Right lobe of liver (tissue), 6 donors: ENCODE measurements at regions not wholly inside any gene's neighbourhood (a gene's known extent, or its start where the extent isn't known, plus 50 kb on each side); places are given as distances from the start of the nearest gene placed in this dataset.
"Not testable (repeated sequence)": the region's sequence is repeated elsewhere in the genome, so short reads cannot be mapped to it uniquely, and the experiment has no call there.

ENCODE experiments used
- ATAC-seq, 4 donors: fragments of 200-7000 bp; cut with Tn5 transposase; one replicate each; pipeline ENCODE4 v1.9.1; 2020; ENCODE audit warnings: mild to moderate bottlenecking in 4 of 4, moderate library complexity in 4 of 4
- DNase-seq, 3 donors: peaks; one replicate each; pipeline ENCODE4 v3.0.0-alpha.2; 2020
- H3K27ac ChIP-seq, 3 donors: fragments of 200-600 bp; one replicate each; pipeline ENCODE4 v1.8.0; 2022
- H3K27me3 ChIP-seq, 2 donors: fragments of 200-600 bp; one replicate each; pipeline ENCODE4 v1.8.0; 2022
- H3K36me3 ChIP-seq, 4 donors: fragments of 200-600 bp; sonication (generic) in 1 of 4; one replicate each; pipeline versions ENCODE4 v1.5.1 to v1.8.0; 2017 to 2022; ENCODE audit warnings: control low read depth in 1 of 4
- H3K4me1 ChIP-seq, 4 donors: fragments of 200-600 bp; sonication (generic) in 1 of 4; one replicate each; pipeline versions ENCODE4 v1.5.1 to v1.8.0; 2017 to 2022; ENCODE audit warnings: control low read depth in 1 of 4
- H3K4me3 ChIP-seq, 3 donors: fragments of 200-600 bp; one replicate each; pipeline ENCODE4 v1.8.0; 2022
- H3K9me3 ChIP-seq, 4 donors: fragments of 200-600 bp; sonication (generic) in 1 of 4; one replicate each; pipeline versions ENCODE4 v1.5.1 to v1.8.0; 2017 to 2022; ENCODE audit warnings: control low read depth in 1 of 4
- CTCF ChIP-seq, 4 donors: fragments of 200-600 bp in 3 of 4; fragments of 450-650 bp in 1 of 4; IDR thresholded peaks; one replicate each; pipeline versions ENCODE4 v1.5.1 to v1.8.0; 2016 to 2022; ENCODE audit warnings: antibody characterized with exemption in 4 of 4, mild to moderate bottlenecking in 2 of 4
- POLR2A ChIP-seq: fragments of 450-650 bp; IDR thresholded peaks from one replicate; pipeline ENCODE4 v1.6.1; 2017; ENCODE audit warnings: antibody characterized with exemption, mild to moderate bottlenecking
- WGBS: methylation state at CpG from one replicate; pipeline ENCODE4 v1.1.6; 2018; ENCODE audit warnings: low coverage, low lambda C conversion rate; ENCODE audit not compliant: insufficient coverage; ENCODE audit errors: missing lambda C conversion rate; 5-methylcytosine and 5-hydroxymethylcytosine counted together
- intact Hi-C, 2 donors: fragments of 100-400 bp; cut with DNase I; formaldehyde crosslinking; loops; one replicate each; pipeline versions ENCODE4 v1.11.2 to v1.14.1; 2022
- donor health status: DM: no; HTN: yes; CAD: no.
- donor health status: DM: no; HTN: no; CAD: no.
- donor health status: DM: no; HTN: no; CAD: no.
- donor health status: DM: no; HTN: yes; CAD: no.
- donor health status: DM: no; HTN: yes; CAD: no.

GRCh38 chr3:110327870-110328269 lies 743.7 kb upstream of the NECTIN3 start:
- Histone ChIP-seq H3K9me3 (no peaks in the 10 kb centered on the region), H3K27ac (no peak overlapping the region), H3K4me3 (no peak overlapping the region), H3K36me3 (no peaks in the 10 kb centered on the region), H3K27me3 (no peaks in the 10 kb centered on the region), H3K4me1 (no peaks in the 10 kb centered on the region)
- 80% methylated on average over 2 of the region's 2 CpGs for WGBS
- ATAC-seq, result no peak
- TF ChIP-seq CTCF (IDR thresholded peaks at IDR 0.05) (no peak), POLR2A (no peak)
- intact Hi-C loops, result no loop called here
- DNase-seq, result no peak

- DNase-seq, H3K9me3 ChIP-seq, intact Hi-C loops, H3K27me3 ChIP-seq, H3K27ac ChIP-seq, H3K36me3 ChIP-seq, ATAC-seq, H3K4me1 ChIP-seq, H3K4me3 ChIP-seq: not testable (repeated sequence)
- 75% methylated on average over 1 of the region's 2 CpGs for WGBS
These were observed 740.1 kb upstream of the NECTIN3 start for GRCh38 chr3:110331562-110331961.

GRCh38 chr3:110332629-110333028 lies 739.0 kb upstream of the NECTIN3 start:
- Histone ChIP-seq H3K4me3 (no peak overlapping the region), H3K9me3 (no peaks in the 10 kb centered on the region), H3K4me1 (no peaks in the 10 kb centered on the region), H3K27me3 (no peaks in the 10 kb centered on the region), H3K36me3 (no peaks in the 10 kb centered on the region), H3K27ac (no peak overlapping the region)
- DNase-seq, result no peak
- TF ChIP-seq CTCF (IDR thresholded peaks at IDR 0.05) (no peak), POLR2A (no peak)
- intact Hi-C loops, result no loop called here
- 25% methylated on average over 1 of the region's 3 CpGs for WGBS
- ATAC-seq, result no peak

GRCh38 chr3:110341047-110341446 lies 730.6 kb upstream of the NECTIN3 start:
- Histone ChIP-seq H3K4me1 (no peaks in the 10 kb centered on the region), H3K27me3 (no peaks in the 10 kb centered on the region), H3K4me3 (no peak overlapping the region), H3K36me3 (no peaks in the 10 kb centered on the region), H3K9me3 (no peaks in the 10 kb centered on the region), H3K27ac (no peak overlapping the region)
- DNase-seq, result no peak
- TF ChIP-seq CTCF (IDR thresholded peaks at IDR 0.05) (no peak), POLR2A (no peak)
- intact Hi-C loops, result no loop called here
- 83% methylated on average over 2 of the region's 2 CpGs for WGBS
- ATAC-seq, result no peak

GRCh38 chr3:110343376-110343775 lies 728.2 kb upstream of the NECTIN3 start:
- 92% methylated on average over 2 of the region's 3 CpGs for WGBS
- H3K9me3 ChIP-seq, result no peaks in the 10 kb centered on the region
- H3K36me3 ChIP-seq, result no peaks in the 10 kb centered on the region
- no peak overlapping the region for H3K4me3 ChIP-seq
- no peak for TF ChIP-seq CTCF (IDR thresholded peaks at IDR 0.05)
- TF ChIP-seq POLR2A, result no peak
- no peaks in the 10 kb centered on the region for H3K27me3 ChIP-seq
- no peak overlapping the region for H3K27ac ChIP-seq
- no peaks in the 10 kb centered on the region for H3K4me1 ChIP-seq
- DNase-seq (no peak), ATAC-seq (no peak)
- intact Hi-C loops, result no loop called here
